ENCODE measurements at regions not wholly inside any gene's neighbourhood (a gene's known extent, or its start where the extent isn't known, plus 50 kb on each side); places are given as distances from the start of the nearest gene placed in this dataset.

DNA sequence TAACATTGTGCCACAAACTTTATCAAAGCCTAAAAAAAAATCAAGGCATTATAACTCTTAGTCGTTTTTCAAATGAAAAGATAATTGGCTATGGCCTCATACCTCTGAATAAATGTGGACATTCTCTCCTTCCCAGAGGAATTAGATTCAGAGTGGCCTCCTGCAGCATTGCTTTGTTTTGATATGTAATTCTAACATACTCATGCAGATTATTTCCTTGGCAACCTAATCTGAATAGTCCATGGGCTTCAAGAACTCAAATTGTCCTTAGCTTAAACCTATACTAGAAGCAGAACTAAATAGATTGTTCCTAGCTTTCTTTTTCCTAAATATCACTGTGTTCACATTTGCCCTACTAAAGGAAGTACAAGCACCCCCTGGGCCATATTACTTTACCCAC lies 1146.9 kb downstream of the OLFM4 start:
- TF ChIP-seq CTCF (IDR thresholded peaks at IDR 0.05) (no peak), POLR2A (IDR thresholded peaks at IDR 0.05; ENCODE audit: low read depth) (no peak)

Measured in esophagus muscularis mucosa (tissue), 3 donors.